ENCODE measurements at regions not wholly inside any gene's neighbourhood (a gene's known extent, or its start where the extent isn't known, plus 50 kb on each side); places are given as distances from the start of the nearest gene placed in this dataset.

GRCh38 chr14:53491256-53491883, 338.2 kb upstream of the DDHD1 start:
- no peaks in the 10 kb centered on the region for H3K4me1 ChIP-seq (ENCODE audit: control insufficient read depth in 1 of 2, insufficient read depth in 1 of 2, low read depth in 1 of 2, low read length in 1 of 2)
- TF ChIP-seq CTCF (IDR thresholded peaks at IDR 0.05): no peak
- H3K27ac ChIP-seq: no peak overlapping the region
- no peaks in the 10 kb centered on the region for H3K9me3 ChIP-seq
- H3K27me3 ChIP-seq: no peaks in the 10 kb centered on the region
- no peaks in the 10 kb centered on the region for H3K36me3 ChIP-seq
- no peak overlapping the region for H3K4me3 ChIP-seq (ENCODE audit: low read depth in 1 of 2, low read length in 1 of 2)

GRCh38 chr14:53478174-53478573, 325.1 kb upstream of the DDHD1 start:
- no peaks in the 10 kb centered on the region for H3K27me3 ChIP-seq
- no peak for TF ChIP-seq CTCF (IDR thresholded peaks at IDR 0.05)
- no peaks in the 10 kb centered on the region for H3K4me1 ChIP-seq (ENCODE audit: control insufficient read depth in 1 of 2, insufficient read depth in 1 of 2, low read depth in 1 of 2, low read length in 1 of 2)
- H3K4me3 ChIP-seq (ENCODE audit: low read depth in 1 of 2, low read length in 1 of 2): no peak overlapping the region
- H3K9me3 ChIP-seq: no peaks in the 10 kb centered on the region
- H3K36me3 ChIP-seq: no peaks in the 10 kb centered on the region
- no peak overlapping the region for H3K27ac ChIP-seq

- Histone ChIP-seq H3K4me1 (ENCODE audit: control insufficient read depth in 1 of 2, insufficient read depth in 1 of 2, low read depth in 1 of 2, low read length in 1 of 2) (no peaks in the 10 kb centered on the region), H3K27ac (no peak overlapping the region), H3K4me3 (ENCODE audit: low read depth in 1 of 2, low read length in 1 of 2) (no peak overlapping the region), H3K36me3 (no peaks in the 10 kb centered on the region), H3K27me3 (no peaks in the 10 kb centered on the region), H3K9me3 (no peaks in the 10 kb centered on the region)
- no peak for TF ChIP-seq CTCF (IDR thresholded peaks at IDR 0.05)
Observed at GRCh38 chr14:53473480-53473879, 320.4 kb upstream of the DDHD1 start.

- Histone ChIP-seq H3K9me3 (no peaks in the 10 kb centered on the region), H3K36me3 (no peaks in the 10 kb centered on the region), H3K4me1 (ENCODE audit: control insufficient read depth in 1 of 2, insufficient read depth in 1 of 2, low read depth in 1 of 2, low read length in 1 of 2) (no peaks in the 10 kb centered on the region), H3K27me3 (no peaks in the 10 kb centered on the region), H3K27ac (no peak overlapping the region), H3K4me3 (ENCODE audit: low read depth in 1 of 2, low read length in 1 of 2) (no peak overlapping the region)
- TF ChIP-seq CTCF (IDR thresholded peaks at IDR 0.05): no peak
Observed at GRCh38 chr14:53472306-53472705, 319.2 kb upstream of the DDHD1 start.

- H3K9me3 ChIP-seq: no peaks in the 10 kb centered on the region
- H3K27me3 ChIP-seq: no peaks in the 10 kb centered on the region
- no peaks in the 10 kb centered on the region for H3K36me3 ChIP-seq
- H3K4me3 ChIP-seq (ENCODE audit: low read depth in 1 of 2, low read length in 1 of 2): no peak overlapping the region
- no peak for TF ChIP-seq CTCF (IDR thresholded peaks at IDR 0.05)
- H3K4me1 ChIP-seq (ENCODE audit: control insufficient read depth in 1 of 2, insufficient read depth in 1 of 2, low read depth in 1 of 2, low read length in 1 of 2): no peaks in the 10 kb centered on the region
- H3K27ac ChIP-seq: no peak overlapping the region
Observed at GRCh38 chr14:53470351-53471043, 317.4 kb upstream of the DDHD1 start.

All from neutrophil (primary cell).